Retinal pigment epithelial cell (primary cell): ENCODE measurements at regions not wholly inside any gene's neighbourhood (a gene's known extent, or its start where the extent isn't known, plus 50 kb on each side); places are given as distances from the start of the nearest gene placed in this dataset.

ENCODE experiments used
- DNase-seq: peaks from one replicate; pipeline ENCODE4 v3.0.0-alpha.2; 2010; ENCODE audit warnings: low read depth
- H3K4me3 ChIP-seq: 2 replicates; pipeline ENCODE4 v1.5.1; 2011; ENCODE audit warnings: mild to moderate bottlenecking, low read length, control low read depth, moderate library complexity
- TF ChIP-seq, protein P1 (sequence below): conservative IDR thresholded peaks from 2 replicates; pipeline ENCODE4 v1.5.1; 2011; ENCODE audit warnings: low read depth, low read length, control low read depth, inconsistent platforms

DNA sequence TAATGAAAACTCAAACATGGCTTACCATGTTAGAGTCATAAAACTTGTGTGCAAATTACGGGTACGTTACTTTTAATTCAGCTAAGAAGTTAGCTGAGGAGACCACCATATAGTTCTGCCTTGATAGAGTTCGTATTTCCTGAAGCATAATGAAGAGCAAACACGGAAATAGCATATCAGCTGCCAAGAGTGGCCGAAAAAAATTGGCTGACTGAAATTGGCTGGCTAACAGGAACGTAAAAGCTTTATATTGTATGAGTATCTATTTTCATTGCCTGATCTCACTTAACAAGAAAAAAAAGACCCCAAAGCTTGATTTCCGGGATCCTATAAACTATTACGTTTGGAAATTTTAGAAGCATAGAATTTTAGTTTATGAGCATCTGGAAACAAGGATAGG is 1222.9 kb downstream of the ZPLD1 start:
- TF ChIP-seq, protein P1, sequence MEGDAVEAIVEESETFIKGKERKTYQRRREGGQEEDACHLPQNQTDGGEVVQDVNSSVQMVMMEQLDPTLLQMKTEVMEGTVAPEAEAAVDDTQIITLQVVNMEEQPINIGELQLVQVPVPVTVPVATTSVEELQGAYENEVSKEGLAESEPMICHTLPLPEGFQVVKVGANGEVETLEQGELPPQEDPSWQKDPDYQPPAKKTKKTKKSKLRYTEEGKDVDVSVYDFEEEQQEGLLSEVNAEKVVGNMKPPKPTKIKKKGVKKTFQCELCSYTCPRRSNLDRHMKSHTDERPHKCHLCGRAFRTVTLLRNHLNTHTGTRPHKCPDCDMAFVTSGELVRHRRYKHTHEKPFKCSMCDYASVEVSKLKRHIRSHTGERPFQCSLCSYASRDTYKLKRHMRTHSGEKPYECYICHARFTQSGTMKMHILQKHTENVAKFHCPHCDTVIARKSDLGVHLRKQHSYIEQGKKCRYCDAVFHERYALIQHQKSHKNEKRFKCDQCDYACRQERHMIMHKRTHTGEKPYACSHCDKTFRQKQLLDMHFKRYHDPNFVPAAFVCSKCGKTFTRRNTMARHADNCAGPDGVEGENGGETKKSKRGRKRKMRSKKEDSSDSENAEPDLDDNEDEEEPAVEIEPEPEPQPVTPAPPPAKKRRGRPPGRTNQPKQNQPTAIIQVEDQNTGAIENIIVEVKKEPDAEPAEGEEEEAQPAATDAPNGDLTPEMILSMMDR: no peak
- H3K4me3 ChIP-seq: no peak overlapping the region
- no peak for DNase-seq

DNA sequence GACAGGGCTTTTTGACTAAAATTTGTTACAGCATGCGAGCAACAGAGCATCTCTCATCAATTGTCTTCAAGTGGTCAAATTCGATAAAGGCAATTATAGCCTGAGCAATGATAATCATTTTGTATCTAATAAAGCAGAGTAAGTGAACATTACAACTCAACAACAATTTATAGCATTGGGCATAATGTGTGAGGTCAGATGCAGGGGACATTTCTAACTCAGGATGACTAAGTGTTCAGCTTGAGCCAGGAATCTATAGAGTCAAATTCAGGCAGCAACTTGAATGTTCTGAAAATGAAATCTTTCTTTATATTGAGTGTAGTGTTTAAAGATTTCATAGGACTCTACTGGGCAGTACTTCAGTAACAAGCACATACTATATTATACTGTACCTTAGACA is 1226.0 kb downstream of the ZPLD1 start:
- TF ChIP-seq, protein P1: no peak
- DNase-seq: no peak
- no peak overlapping the region for H3K4me3 ChIP-seq

DNA sequence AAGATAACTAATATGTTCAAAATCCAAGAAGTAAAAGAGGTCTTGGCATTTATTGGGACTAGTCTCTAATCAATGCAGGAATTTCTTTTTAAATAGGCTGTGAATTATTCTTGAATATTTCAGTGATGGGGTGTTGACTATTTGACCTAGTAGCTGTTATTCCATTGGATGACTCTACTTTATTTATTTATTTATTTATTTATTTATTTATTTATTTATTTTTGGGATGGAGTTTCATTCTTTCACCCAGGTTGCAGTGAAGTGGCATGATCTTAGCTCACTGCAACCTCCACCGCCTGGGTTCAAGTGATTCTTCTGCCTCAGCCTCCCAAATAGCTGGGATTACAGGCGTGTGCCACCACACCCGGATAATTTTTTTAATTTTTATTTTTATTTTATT is 1227.8 kb downstream of the ZPLD1 start:
- no peak overlapping the region for H3K4me3 ChIP-seq
- TF ChIP-seq, protein P1: no peak
- DNase-seq: no peak

DNA sequence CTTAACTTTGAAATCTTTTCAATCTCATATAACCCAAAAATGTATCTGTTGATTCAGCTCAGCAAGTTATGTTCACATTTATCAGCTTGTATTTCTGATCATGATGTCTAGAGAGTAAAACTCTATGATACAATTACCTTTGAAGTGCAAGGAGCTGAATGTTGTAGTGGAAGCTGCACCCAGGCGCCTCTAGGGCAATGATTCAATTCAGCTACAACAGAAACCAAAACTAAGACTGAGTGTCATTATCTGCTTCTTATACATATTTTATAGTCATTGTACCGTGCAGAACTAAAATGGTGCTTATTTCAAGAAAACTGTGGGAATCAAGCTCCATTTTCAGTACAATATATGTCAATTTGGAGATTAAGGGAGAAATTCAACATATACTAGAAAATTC is 1237.5 kb downstream of the ZPLD1 start:
- TF ChIP-seq, protein P1: no peak

DNA sequence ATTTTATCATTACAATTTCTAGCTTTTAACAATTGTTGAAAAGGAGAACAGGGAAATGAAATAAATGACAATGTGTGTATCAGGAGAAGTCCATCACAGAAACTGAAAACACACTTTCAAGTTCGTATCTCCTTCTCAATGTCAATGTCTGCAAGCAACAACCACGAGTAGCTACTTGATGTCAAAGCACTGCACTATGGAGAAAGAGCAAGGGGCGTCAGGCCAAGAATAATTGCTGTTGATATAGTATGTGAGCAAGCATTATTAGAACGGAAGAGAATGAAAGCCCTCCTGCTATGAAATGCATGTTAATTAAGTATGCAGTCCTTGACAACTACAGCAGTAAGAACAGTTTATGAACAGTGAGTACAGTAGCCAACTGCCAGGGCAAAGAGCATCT is 1250.1 kb downstream of the ZPLD1 start:
- DNase-seq: no peak
- TF ChIP-seq, protein P1: no peak
- no peak overlapping the region for H3K4me3 ChIP-seq

More for the DNA sequence above, 1237.5 kb downstream of the ZPLD1 start:
- no peak overlapping the region for H3K4me3 ChIP-seq
- DNase-seq: no peak

DNA sequence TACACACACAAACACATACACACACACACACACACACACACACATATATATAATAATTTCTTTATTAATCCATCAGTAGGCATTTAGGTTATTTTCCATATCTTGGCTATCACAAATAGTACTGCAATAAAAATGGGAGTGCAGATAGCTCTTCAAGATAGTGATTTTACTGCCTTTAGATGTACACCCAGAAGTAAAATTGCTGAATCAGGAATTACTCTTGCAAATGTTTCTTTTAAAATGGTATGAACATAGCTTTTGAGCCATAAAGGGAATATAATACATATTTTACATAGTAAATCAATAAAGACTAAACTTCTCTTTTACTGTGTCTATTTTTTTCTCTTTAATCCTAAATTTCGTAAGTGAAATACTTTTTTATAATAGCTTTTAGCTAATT is 1251.1 kb downstream of the ZPLD1 start:
- no peak overlapping the region for H3K4me3 ChIP-seq
- TF ChIP-seq, protein P1: no peak
- DNase-seq: no peak

DNA sequence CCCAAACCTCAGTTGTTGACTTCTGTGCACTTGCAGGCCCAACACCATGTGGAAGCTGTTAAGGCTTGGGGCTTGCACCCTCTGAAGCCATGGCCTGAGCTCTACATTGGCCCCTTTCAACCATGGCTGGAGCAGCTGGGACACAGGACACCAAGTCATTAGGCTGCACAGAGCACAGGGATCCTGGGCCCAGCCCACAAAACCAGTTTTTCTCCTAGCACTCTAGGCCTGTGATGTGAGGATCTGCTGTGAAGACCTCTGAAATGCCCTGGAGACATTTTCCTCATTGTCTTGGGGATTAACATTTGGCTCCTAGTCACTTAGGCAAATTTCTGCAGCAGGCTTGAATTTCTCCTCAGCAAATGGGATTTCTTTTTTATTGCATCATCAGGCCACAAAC is 1255.7 kb downstream of the ZPLD1 start:
- TF ChIP-seq, protein P1: no peak
- H3K4me3 ChIP-seq: no peak overlapping the region
- no peak for DNase-seq
